Gastroesophageal sphincter (tissue), 3 donors: ENCODE measurements at regions not wholly inside any gene's neighbourhood (a gene's known extent, or its start where the extent isn't known, plus 50 kb on each side); places are given as distances from the start of the nearest gene placed in this dataset.

Experiments used
- EP300 ChIP-seq: sonication (generic); formaldehyde crosslinking; IDR thresholded peaks from one replicate; pipeline ENCODE4 v1.6.1; 2017; ENCODE audit warnings: antibody characterized with exemption, mild to moderate bottlenecking
- POLR2A ChIP-seq, 2 donors: fragments of 450-650 bp; IDR thresholded peaks; one replicate each; pipeline ENCODE4 v1.6.1; 2017; ENCODE audit warnings: antibody characterized with exemption in 2 of 2, mild to moderate bottlenecking in 2 of 2, moderate library complexity in 1 of 2
- POLR2AphosphoS5 ChIP-seq: sonication (generic); formaldehyde crosslinking; IDR thresholded peaks from one replicate; pipeline ENCODE4 v1.6.1; 2017; ENCODE audit warnings: antibody characterized with exemption
- TF ChIP-seq, protein P1 (sequence below), 4 experiments: fragments of 200-600 bp in 2 of 4; fragments of 450-650 bp in 2 of 4; sonication (generic) in 1 of 4; IDR thresholded peaks; one replicate each; pipeline ENCODE4 v1.5.1; 2017 to 2019; ENCODE audit warnings: antibody characterized with exemption in 4 of 4, mild to moderate bottlenecking in 2 of 4, moderate library complexity in 2 of 4

DNA sequence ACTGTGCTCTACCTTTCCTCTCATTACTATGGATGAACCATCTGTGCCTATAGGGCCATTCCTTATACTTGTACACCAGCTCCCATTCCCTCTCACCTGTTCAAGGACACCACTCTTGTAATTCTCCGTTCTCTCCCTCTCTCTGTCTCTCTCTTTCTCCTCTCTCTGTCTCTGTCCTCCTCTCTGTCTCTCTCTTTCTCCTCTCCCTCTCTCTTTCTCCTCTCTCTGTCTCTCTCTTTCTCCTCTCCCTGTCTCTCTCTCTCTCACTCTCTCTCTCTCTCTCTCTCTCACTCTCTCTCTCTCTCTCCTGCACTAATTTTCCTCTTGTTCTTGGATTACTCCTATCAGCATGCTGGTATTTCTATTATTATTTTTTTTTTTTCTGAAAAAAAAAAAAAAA, 78.9 kb upstream of the RMDN2 start:
- TF ChIP-seq, protein P1, sequence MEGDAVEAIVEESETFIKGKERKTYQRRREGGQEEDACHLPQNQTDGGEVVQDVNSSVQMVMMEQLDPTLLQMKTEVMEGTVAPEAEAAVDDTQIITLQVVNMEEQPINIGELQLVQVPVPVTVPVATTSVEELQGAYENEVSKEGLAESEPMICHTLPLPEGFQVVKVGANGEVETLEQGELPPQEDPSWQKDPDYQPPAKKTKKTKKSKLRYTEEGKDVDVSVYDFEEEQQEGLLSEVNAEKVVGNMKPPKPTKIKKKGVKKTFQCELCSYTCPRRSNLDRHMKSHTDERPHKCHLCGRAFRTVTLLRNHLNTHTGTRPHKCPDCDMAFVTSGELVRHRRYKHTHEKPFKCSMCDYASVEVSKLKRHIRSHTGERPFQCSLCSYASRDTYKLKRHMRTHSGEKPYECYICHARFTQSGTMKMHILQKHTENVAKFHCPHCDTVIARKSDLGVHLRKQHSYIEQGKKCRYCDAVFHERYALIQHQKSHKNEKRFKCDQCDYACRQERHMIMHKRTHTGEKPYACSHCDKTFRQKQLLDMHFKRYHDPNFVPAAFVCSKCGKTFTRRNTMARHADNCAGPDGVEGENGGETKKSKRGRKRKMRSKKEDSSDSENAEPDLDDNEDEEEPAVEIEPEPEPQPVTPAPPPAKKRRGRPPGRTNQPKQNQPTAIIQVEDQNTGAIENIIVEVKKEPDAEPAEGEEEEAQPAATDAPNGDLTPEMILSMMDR (IDR thresholded peaks at IDR 0.05) = no peak
- TF ChIP-seq POLR2A (IDR thresholded peaks at IDR 0.05) (no peak), POLR2AphosphoS5 (no peak), EP300 (no peak)
